Inflammatory macrophage treated with lipopolysaccharide for 1 hour (primary cell): ENCODE measurements at regions not wholly inside any gene's neighbourhood (a gene's known extent, or its start where the extent isn't known, plus 50 kb on each side); places are given as distances from the start of the nearest gene placed in this dataset.

ENCODE experiments used
- DNase-seq, 2 donors: peaks; one replicate each; pipeline ENCODE4 v3.0.0-alpha.2; 2020 to 2022

- DNase-seq, result no peak
Observed at GRCh38 chr6:14335071-14335470, 217.5 kb downstream of the CD83 start.

DNA sequence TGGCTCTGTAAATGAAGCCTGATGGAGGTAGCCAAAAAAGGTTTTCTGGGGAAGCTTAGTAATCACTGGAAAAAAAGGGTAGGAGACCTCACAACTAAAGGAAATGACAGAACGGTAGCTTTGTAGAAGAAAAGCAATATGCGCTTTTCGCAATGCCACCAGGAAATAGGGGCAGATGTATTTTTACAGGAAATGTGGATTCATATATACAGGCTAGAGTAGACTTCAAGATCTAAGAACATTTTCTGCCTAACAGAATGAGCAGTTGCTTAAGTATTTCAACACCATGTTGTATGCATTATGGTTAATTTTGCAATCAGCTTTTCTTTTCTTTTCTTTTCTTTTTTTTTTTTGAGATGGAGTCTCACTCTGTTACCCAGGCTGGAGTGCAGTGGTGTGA, 219.6 kb downstream of the CD83 start:
- DNase-seq, result peak; percentile 33 to 45

DNA sequence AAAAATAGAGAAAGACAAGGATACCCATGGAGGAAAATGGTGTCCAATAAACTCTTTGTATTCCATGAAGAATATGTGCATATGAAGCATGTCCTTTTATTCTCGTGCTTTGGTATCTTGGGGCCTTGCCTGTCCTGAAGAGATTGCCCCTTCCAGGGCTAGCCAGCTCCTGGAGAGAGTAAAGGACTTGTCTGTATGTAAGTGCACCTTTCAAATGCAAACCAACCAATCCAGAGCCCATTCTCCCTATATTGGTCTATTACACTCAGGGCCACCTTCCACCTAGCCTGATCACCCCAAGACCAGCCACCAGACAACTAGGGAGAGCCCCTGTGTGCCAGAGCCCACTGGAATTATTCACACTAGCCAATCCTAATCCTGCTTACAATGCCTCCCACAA, 221.6 kb downstream of the CD83 start:
- DNase-seq, result no peak

- DNase-seq, result no peak
Observed at GRCh38 chr6:14339711-14340584, 222.4 kb downstream of the CD83 start.

- DNase-seq, result no peak
Observed at GRCh38 chr6:14344486-14344885, 226.9 kb downstream of the CD83 start.

DNA sequence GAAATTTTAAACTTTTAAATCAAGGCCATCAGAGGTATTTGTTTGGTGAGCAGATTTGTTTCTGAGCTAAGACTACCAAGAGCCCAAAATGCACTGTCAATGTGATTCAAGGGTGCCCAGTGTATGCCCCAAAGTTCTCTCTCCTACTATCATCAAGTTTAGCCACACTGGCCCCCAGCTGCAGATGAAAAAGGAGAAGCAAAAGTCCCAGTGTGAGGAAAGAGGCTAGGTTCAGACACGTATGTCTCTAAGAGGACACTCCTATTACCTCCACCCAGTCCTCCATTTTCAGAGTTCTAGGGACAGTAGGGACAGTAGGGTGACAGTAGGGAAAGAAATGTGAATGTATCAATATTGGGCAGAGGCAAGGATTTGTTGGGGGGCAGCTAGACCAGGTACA, 230.8 kb downstream of the CD83 start:
- peak in 1 of 2 donors; percentile 22 for DNase-seq

DNA sequence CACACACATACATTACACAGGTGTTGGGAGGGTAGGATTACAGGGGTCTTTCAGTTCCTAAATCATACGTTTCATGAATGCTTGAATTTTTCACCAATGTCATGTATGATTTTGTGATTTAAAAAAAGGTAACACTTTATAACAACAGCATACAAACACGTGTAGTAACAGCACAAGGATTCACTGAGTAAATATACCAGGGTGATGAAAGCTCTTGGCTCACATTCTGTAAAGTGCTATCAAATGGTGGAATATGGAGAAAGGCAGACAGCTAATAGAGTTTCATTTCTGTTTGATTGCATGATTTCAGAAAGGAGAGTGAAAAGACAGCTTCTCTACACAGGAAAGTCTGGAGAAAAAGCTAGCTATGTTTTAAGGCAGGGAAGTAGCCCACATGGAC, 231.9 kb downstream of the CD83 start:
- no peak for DNase-seq

DNA sequence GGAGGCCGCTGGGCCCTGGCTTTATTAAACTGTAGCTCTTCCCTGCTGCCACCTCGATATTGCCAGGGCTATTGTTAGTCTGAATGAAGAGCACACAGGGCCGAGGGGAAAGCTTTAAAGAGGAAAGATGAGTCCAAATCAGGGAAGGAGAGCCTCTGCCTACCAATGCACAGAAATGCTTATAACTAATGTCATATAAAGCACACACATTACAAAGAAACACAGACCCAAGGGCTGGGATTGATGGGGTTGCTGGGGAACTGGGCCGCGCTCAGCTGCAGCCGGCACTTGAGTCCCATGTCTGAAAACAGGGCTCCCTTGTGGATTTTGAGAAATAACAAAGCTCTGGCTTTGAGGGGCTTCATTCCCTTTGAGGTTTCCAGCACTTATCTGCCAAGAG, 232.6 kb downstream of the CD83 start:
- no peak for DNase-seq

GRCh38 chr6:14353281-14353680, 235.7 kb downstream of the CD83 start:
- DNase-seq, result no peak

GRCh38 chr6:14353798-14354197, 236.2 kb downstream of the CD83 start:
- no peak for DNase-seq

GRCh38 chr6:14354919-14355572, 237.5 kb downstream of the CD83 start:
- DNase-seq, result peak; percentile 5 to 33

DNA sequence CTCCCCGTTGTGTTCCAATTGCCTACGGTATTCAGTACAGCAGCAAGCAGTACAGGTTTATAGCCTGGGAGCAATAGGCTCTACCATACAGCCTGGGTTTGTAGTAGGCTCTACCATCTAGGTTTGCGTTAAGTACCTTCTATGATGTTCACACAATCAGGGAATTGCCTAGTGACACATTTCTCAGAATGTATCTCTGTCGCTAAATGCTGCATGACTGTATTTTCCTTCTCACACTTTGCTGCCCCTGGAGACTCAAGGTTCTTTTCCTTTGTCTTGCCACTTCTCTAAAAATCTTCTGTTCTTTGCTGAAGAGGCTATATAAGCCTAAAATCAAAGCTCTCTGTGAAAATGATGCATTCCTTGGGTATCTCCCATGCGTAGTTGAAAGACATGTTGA, 241.9 kb downstream of the CD83 start:
- no peak for DNase-seq

DNA sequence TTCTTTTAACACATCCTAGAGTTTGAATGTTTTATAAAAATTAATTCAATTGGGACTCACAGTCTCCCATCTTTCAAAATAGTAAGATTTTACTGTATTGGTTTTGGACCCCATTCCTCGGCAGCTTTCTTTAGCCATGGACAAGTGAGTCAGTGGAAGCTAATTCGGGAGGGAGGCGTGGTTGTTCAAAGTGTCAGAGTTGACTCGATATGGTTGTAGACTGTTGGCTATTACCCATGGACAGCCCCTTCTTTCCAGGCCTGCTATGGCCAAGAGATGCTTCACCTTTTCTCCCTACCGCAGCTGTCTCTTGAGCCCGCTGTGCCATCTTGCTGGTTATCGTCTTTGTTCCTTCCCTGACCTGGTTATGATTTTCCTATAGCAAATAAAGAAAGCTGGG, 243.0 kb downstream of the CD83 start:
- DNase-seq, result no peak

DNA sequence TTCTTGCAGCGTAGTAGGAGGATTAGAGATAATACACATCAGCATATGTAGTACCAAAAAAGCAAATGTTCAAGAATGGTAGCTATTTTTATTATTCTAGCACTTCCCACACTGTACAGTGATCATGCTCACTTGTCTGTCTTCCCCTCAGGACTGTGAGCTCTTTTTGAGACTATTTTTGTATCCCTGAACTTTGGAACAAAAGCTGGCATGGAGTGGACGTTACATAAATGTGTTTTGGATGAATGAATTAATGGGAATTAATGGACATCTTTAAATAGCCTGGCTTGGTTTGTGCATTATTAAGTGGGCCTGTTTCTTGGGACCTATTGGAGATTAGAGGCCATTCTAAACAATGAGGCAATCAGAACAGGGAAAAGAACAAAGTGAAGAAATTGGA, 243.7 kb downstream of the CD83 start:
- no peak for DNase-seq

- no peak for DNase-seq
Observed at GRCh38 chr6:14361956-14362587, 244.5 kb downstream of the CD83 start.

DNA sequence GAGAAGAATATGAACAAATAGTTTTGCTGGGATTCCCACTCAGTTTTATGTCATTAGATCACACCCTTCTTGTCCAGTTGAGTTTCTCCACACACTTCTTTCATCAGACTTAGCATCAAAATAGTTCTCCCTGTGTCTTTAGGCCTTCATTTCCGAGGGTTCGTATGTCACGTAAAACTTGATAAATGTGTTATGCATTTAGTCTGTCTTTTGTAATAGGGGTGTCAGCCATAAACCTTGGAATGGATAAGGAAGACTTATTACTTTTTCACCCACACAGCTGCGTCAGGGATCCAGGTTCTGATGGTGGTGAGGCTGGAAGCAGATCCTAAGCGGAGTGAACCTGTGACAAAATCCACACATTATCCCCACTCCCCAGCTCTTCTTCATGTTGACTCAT, 246.8 kb downstream of the CD83 start:
- no peak for DNase-seq

- no peak for DNase-seq
Observed at GRCh38 chr6:14365393-14365792, 247.8 kb downstream of the CD83 start.

- DNase-seq, result no peak
Observed at GRCh38 chr6:14366315-14366714, 248.7 kb downstream of the CD83 start.

DNA sequence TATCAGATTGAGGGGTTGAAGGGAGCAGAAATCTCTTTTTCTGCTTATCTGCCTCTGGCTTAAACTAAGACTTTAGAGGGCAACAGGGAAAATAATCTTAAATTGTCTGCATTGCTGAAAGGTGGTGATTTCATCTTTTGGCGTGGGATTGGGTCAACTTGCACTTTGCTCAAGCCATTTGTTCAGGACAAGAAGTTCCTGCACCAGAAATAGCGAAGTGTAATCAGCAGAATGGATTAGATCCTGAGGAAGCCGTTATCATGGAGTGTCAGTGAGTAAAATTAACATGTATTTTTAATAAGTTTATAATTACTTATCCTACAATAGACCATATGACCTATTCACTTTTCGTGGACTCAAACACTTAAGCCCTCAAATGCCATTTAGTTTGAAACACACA, 249.3 kb downstream of the CD83 start:
- DNase-seq, result no peak

GRCh38 chr6:14367296-14367695, 249.7 kb downstream of the CD83 start:
- DNase-seq, result no peak

- DNase-seq, result no peak
Observed at GRCh38 chr6:14369717-14370116, 252.1 kb downstream of the CD83 start.

DNA sequence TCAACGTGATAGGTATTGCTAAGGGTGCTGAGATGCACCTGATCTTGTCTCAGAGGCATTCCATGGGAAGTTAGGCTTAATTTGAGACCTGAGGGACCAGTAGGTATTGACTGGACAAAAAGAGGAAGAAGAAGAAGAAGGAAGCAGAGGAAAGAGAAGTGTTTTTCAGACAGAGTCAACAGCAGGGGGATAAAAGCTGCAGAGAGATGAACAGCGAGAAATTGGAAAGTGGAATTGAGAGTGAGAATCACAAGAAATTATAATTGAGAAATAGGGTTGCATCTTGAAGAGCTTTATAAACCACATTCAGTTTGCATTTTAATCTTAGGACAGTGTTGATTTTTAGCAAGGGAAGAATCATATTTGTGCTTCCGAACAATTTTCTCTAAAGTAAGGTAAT, 254.0 kb downstream of the CD83 start:
- DNase-seq, result peak; percentile 31 to 35

DNA sequence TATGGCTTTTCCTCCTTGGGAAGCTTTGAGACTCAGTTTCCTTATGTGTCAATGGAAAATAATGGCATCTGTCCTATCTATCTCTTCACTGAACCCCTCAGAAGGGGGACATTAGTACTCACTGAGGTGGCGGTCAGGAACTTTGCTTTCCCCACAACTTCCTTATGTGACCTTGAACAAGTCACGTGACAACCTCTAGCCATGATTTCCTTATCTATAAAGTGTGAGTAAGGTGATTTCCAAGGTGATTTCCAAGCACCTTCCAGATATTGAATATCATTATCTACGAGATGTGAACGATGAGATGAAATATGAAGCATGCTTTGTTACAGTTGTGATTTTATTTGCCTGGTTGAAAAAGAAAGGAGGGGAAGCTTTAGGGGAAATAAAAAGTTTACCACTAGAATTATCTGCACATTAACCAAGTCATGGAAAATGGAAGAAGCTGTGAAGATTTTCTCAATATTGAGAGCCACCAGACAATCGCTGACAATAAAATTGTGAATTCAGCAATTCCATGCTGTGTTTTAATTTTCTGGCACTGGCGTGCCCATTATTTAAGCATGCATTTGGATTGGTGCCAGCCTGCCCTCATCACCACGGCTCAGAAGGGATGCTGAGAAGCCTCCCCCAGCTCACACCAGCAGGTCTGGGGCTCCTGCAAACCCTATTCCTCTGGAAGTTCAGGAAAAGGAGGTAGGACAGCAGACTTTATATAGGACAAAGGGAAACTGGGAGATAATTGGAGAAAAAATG, 255.3 kb downstream of the CD83 start:
- no peak for DNase-seq
